HL-60 (cell line): ENCODE measurements at regions not wholly inside any gene's neighbourhood (a gene's known extent, or its start where the extent isn't known, plus 50 kb on each side); places are given as distances from the start of the nearest gene placed in this dataset.

Experiments
- CTCF ChIP-seq: IDR thresholded peaks from one replicate; pipeline ENCODE4 v1.5.1; 2011; ENCODE audit warnings: low read length, control low read depth, inconsistent platforms; ENCODE audit not compliant: insufficient read depth
- POLR2AphosphoS5 ChIP-seq: IDR thresholded peaks from 2 replicates; pipeline ENCODE4 v1.6.1; 2012; ENCODE audit warnings: low read depth
- REST ChIP-seq: IDR thresholded peaks from 2 replicates; pipeline ENCODE4 v1.6.1; 2012; ENCODE audit warnings: low read depth; ENCODE audit not compliant: insufficient replicate concordance
- SPI1 ChIP-seq: IDR thresholded peaks from 2 replicates; pipeline ENCODE4 v1.6.1; 2012; ENCODE audit warnings: low read depth, mild to moderate bottlenecking, borderline replicate concordance

GRCh38 chr16:86996081-86996480, 321.1 kb downstream of the C16orf95 start:
- no peak for TF ChIP-seq CTCF
- no peak for TF ChIP-seq REST
- TF ChIP-seq POLR2AphosphoS5: no peak
- no peak for TF ChIP-seq SPI1
